ENCODE measurements at regions not wholly inside any gene's neighbourhood (a gene's known extent, or its start where the extent isn't known, plus 50 kb on each side); places are given as distances from the start of the nearest gene placed in this dataset.
"Not testable (repeated sequence)": the region's sequence is repeated elsewhere in the genome, so short reads cannot be mapped to it uniquely, and the experiment has no call there.

DNA sequence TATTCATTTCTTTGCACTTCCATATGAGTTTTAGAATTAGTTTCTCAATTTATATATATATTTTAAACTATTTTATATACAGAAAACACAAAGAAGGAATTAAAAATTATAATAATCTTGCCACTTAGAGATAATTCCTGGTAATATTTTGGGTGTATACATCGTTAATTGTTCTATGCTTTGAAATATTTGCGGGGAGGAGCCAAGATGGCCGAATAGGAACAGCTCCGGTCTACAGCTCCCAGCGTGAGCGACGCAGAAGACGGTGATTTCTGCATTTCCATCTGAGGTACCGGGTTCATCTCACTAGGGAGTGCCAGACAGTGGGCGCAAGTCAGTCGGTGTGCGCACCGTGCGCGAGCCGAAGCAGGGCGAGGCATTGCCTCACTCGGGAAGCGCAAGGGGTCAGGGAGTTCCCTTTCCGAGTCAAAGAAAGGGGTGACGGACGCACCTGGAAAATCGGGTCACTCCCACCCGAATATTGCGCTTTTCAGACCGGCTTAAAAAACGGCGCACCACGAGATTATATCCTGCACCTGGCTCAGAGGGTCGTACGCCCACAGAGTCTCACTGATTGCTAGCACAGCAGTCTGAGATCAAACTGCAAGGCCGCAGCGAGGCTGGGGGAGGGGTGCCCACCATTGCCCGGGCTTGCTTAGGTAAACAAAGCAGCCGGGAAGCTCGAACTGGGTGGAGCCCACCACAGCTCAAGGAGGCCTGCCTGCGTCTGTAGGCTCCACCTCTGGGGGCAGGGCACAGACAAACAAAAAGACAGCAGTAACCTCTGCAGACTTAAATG, 197.1 kb upstream of the HAAO start:
- H2BK120ac ChIP-seq (ENCODE audit: low read depth, low read length); H2AK5ac ChIP-seq (ENCODE audit: low read depth, low read length); H4K91ac ChIP-seq (ENCODE audit: low read depth, low read length, poor library complexity); H3K4me2 ChIP-seq (ENCODE audit: insufficient read depth, low read length, poor library complexity, severe bottlenecking); H2BK5ac ChIP-seq (ENCODE audit: low read length); H3K79me1 ChIP-seq (ENCODE audit: low read depth, low read length); H3K4ac ChIP-seq (ENCODE audit: low read length); H3K9ac ChIP-seq (ENCODE audit: low read depth, low read length, poor library complexity); H2BK15ac ChIP-seq (ENCODE audit: low read length); H2AFZ ChIP-seq (ENCODE audit: low read length); DNase-seq (ENCODE audit: low spot score); H3K27ac ChIP-seq (replicated peaks; ENCODE audit: low read length); H3K18ac ChIP-seq (ENCODE audit: low read length); H3K9me3 ChIP-seq (replicated peaks in 1 of 2; ENCODE audit: control insufficient read depth in 2 of 2, insufficient read depth in 1 of 2, low read depth in 1 of 2, low read length in 2 of 2); H3K4me1 ChIP-seq (ENCODE audit: control insufficient read depth in 2 of 2, insufficient read depth in 1 of 2, low read depth in 1 of 2, low read length in 2 of 2); H3K4me3 ChIP-seq (ENCODE audit: low read length in 2 of 2); H3K23ac ChIP-seq (ENCODE audit: low read depth, low read length, poor library complexity); H3K27me3 ChIP-seq (ENCODE audit: control insufficient read depth in 3 of 3, insufficient read depth in 3 of 3, low read depth in 1 of 3, low read length in 3 of 3); H2BK12ac ChIP-seq (ENCODE audit: low read length); H3K36me3 ChIP-seq (replicated peaks in 1 of 2; ENCODE audit: control insufficient read depth in 2 of 2, insufficient read depth in 2 of 2, low read length in 2 of 2); H3K14ac ChIP-seq (ENCODE audit: low read length); H4K8ac ChIP-seq (ENCODE audit: low read depth, low read length): not testable (repeated sequence)
- no CpG with 5 or more reads among the region's 37 CpGs for WGBS, 2 donors (ENCODE audit: extremely low coverage in 2 of 2, insufficient read length in 2 of 2, insufficient replicate concordance in 1 of 2)

DNA sequence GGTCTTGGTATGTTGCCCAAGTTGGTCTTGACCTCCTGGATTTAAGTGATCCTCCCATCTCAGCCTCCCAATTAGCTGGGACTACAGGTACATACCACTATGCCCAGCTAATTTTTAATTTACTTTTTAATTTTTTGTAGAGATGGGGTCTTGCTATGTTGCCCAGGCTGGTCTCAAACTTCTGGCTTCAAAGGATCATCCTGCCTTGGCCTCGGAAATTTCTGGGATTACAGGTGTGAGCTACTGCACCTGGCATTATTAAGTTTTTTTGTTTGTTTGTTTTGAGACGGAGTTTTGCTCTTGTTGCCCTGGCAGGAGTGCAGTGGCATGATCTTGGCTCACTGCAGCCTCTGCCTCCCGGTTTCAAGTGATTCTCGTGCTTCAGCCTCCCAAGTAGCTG, 195.7 kb upstream of the HAAO start:
- H3K4me3 ChIP-seq (ENCODE audit: low read length in 2 of 2); H2AK5ac ChIP-seq (ENCODE audit: low read depth, low read length); H3K79me1 ChIP-seq (ENCODE audit: low read depth, low read length); H3K9me3 ChIP-seq (replicated peaks in 1 of 2; ENCODE audit: control insufficient read depth in 2 of 2, insufficient read depth in 1 of 2, low read depth in 1 of 2, low read length in 2 of 2); H3K27ac ChIP-seq (replicated peaks; ENCODE audit: low read length); H3K36me3 ChIP-seq (replicated peaks in 1 of 2; ENCODE audit: control insufficient read depth in 2 of 2, insufficient read depth in 2 of 2, low read length in 2 of 2); H3K4ac ChIP-seq (ENCODE audit: low read length); H2BK5ac ChIP-seq (ENCODE audit: low read length); H3K23ac ChIP-seq (ENCODE audit: low read depth, low read length, poor library complexity); H3K18ac ChIP-seq (ENCODE audit: low read length); H4K91ac ChIP-seq (ENCODE audit: low read depth, low read length, poor library complexity); H2BK12ac ChIP-seq (ENCODE audit: low read length); H3K4me1 ChIP-seq (ENCODE audit: control insufficient read depth in 2 of 2, insufficient read depth in 1 of 2, low read depth in 1 of 2, low read length in 2 of 2); H3K27me3 ChIP-seq (ENCODE audit: control insufficient read depth in 3 of 3, insufficient read depth in 3 of 3, low read depth in 1 of 3, low read length in 3 of 3); H2BK120ac ChIP-seq (ENCODE audit: low read depth, low read length); DNase-seq (ENCODE audit: low spot score); H4K8ac ChIP-seq (ENCODE audit: low read depth, low read length); H3K9ac ChIP-seq (ENCODE audit: low read depth, low read length, poor library complexity); H3K4me2 ChIP-seq (ENCODE audit: insufficient read depth, low read length, poor library complexity, severe bottlenecking); H2BK15ac ChIP-seq (ENCODE audit: low read length); H2AFZ ChIP-seq (ENCODE audit: low read length); H3K14ac ChIP-seq (ENCODE audit: low read length): not testable (repeated sequence)
- no CpG with 5 or more reads among the region's 4 CpGs for WGBS, 2 donors (ENCODE audit: extremely low coverage in 2 of 2, insufficient read length in 2 of 2, insufficient replicate concordance in 1 of 2)

DNA sequence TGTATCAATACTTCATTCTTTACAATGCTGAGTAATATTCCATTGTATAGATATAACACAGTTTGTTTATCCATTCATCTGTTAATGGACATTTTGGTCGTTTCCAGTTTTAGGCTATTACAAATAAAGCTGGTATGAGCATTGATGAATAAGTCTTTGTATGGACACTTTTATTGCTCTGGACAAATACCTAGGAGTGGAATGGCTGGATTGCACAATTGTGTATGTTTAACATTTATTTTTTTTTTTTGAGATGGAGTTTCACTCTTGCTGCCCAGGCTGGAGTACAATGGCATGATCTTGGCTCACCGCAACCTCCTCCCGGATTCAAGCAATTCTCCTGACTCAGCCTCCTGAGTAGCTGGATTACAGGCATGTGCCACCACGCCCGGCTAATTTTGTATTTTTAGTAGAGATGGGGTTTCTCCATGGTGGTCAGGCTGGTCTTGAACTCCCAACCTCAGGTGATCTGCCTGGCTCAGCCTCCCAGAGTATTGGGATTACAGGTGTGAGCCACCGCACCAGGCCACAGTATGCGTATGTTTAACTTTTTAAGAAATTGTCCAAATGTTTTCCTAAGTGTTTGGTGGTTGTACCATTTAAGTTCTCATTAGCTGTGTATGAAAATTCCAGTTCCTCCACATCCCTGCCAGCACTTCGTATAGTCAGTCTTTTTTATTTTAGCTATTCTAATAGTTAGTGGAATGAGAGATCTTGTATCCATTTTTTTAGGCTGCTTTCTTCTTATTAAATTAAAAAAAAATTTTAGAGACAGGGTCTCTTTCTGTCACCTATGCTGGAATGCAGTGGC, 194.9 kb upstream of the HAAO start:
- DNase-seq (ENCODE audit: low spot score): no peak
- Histone ChIP-seq H2AK5ac (ENCODE audit: low read depth, low read length) (no peak overlapping the region), H4K8ac (ENCODE audit: low read depth, low read length) (no peak overlapping the region), H3K9ac (ENCODE audit: low read depth, low read length, poor library complexity) (no peak overlapping the region), H3K4me3 (ENCODE audit: low read length in 2 of 2) (no peak overlapping the region), H2BK12ac (ENCODE audit: low read length) (no peak overlapping the region), H3K23ac (ENCODE audit: low read depth, low read length, poor library complexity) (no peak overlapping the region), H2AFZ (ENCODE audit: low read length) (no peak overlapping the region), H2BK5ac (ENCODE audit: low read length) (no peak overlapping the region), H3K36me3 (replicated peaks in 1 of 2; ENCODE audit: control insufficient read depth in 2 of 2, insufficient read depth in 2 of 2, low read length in 2 of 2) (no peaks in the 10 kb centered on the region), H3K27me3 (ENCODE audit: control insufficient read depth in 3 of 3, insufficient read depth in 3 of 3, low read depth in 1 of 3, low read length in 3 of 3) (no peaks in the 10 kb centered on the region), H3K14ac (ENCODE audit: low read length) (no peak overlapping the region), H2BK120ac (ENCODE audit: low read depth, low read length) (no peak overlapping the region), H4K91ac (ENCODE audit: low read depth, low read length, poor library complexity) (no peak overlapping the region), H2BK15ac (ENCODE audit: low read length) (no peak overlapping the region), H3K4ac (ENCODE audit: low read length) (no peak overlapping the region), H3K4me1 (ENCODE audit: control insufficient read depth in 2 of 2, insufficient read depth in 1 of 2, low read depth in 1 of 2, low read length in 2 of 2) (peaks cover 0 to 6% of the 10 kb centered on the region in 2 donors), H3K9me3 (replicated peaks in 1 of 2; ENCODE audit: control insufficient read depth in 2 of 2, insufficient read depth in 1 of 2, low read depth in 1 of 2, low read length in 2 of 2) (no peaks in the 10 kb centered on the region), H3K79me1 (ENCODE audit: low read depth, low read length) (no peaks in the 10 kb centered on the region), H3K27ac (replicated peaks; ENCODE audit: low read length) (no peak overlapping the region), H3K18ac (ENCODE audit: low read length) (no peak overlapping the region), H3K4me2 (ENCODE audit: insufficient read depth, low read length, poor library complexity, severe bottlenecking) (no peak overlapping the region)
- WGBS, 2 donors (ENCODE audit: extremely low coverage in 2 of 2, insufficient read length in 2 of 2, insufficient replicate concordance in 1 of 2): no CpG with 5 or more reads among the region's 8 CpGs

DNA sequence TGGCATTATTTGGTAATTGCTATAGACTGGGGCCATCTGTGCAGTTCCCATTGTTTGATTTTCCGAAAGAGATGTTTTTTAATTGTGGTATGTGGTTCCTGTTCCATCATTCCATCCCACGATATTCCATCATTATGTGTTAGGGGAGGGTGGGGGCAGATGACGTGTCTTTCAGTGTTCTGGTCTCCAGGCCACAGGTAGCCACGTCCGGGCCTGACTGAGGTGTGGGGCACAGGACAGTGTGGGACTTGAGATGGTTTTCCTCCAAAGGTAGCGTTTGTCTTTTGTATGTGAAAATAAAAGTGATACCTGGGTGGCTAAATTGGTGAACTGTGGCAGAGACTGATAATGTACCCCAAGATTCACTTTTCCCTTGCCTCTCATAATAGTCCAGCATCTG, 192.2 kb upstream of the HAAO start:
- H3K27me3 ChIP-seq (ENCODE audit: control insufficient read depth in 3 of 3, insufficient read depth in 3 of 3, low read depth in 1 of 3, low read length in 3 of 3): no peaks in the 10 kb centered on the region

More for the DNA sequence above, 192.2 kb upstream of the HAAO start:
- no peak overlapping the region for H3K18ac ChIP-seq (ENCODE audit: low read length)
- no peaks in the 10 kb centered on the region for H3K9me3 ChIP-seq (replicated peaks in 1 of 2; ENCODE audit: control insufficient read depth in 2 of 2, insufficient read depth in 1 of 2, low read depth in 1 of 2, low read length in 2 of 2)
- H3K14ac ChIP-seq (ENCODE audit: low read length): no peak overlapping the region
- H4K8ac ChIP-seq (ENCODE audit: low read depth, low read length): no peak overlapping the region
- no peak overlapping the region for H2BK120ac ChIP-seq (ENCODE audit: low read depth, low read length)
- H2BK15ac ChIP-seq (ENCODE audit: low read length): no peak overlapping the region
- H3K79me1 ChIP-seq (ENCODE audit: low read depth, low read length): no peaks in the 10 kb centered on the region
- no peak overlapping the region for H2BK12ac ChIP-seq (ENCODE audit: low read length)
- DNase-seq (ENCODE audit: low spot score): no peak
- H4K91ac ChIP-seq (ENCODE audit: low read depth, low read length, poor library complexity): no peak overlapping the region
- no CpG with 5 or more reads among the region's 6 CpGs for WGBS, 2 donors (ENCODE audit: extremely low coverage in 2 of 2, insufficient read length in 2 of 2, insufficient replicate concordance in 1 of 2)
- peaks cover 0 to 9% of the 10 kb centered on the region in 2 donors for H3K4me1 ChIP-seq (ENCODE audit: control insufficient read depth in 2 of 2, insufficient read depth in 1 of 2, low read depth in 1 of 2, low read length in 2 of 2)
- H2AFZ ChIP-seq (ENCODE audit: low read length): no peak overlapping the region
- no peak overlapping the region for H3K27ac ChIP-seq (replicated peaks; ENCODE audit: low read length)
- H3K4ac ChIP-seq (ENCODE audit: low read length): no peak overlapping the region
- H3K4me2 ChIP-seq (ENCODE audit: insufficient read depth, low read length, poor library complexity, severe bottlenecking): no peak overlapping the region
- H2AK5ac ChIP-seq (ENCODE audit: low read depth, low read length): no peak overlapping the region
- no peak overlapping the region for H3K9ac ChIP-seq (ENCODE audit: low read depth, low read length, poor library complexity)
- no peaks in the 10 kb centered on the region for H3K36me3 ChIP-seq (replicated peaks in 1 of 2; ENCODE audit: control insufficient read depth in 2 of 2, insufficient read depth in 2 of 2, low read length in 2 of 2)
- no peak overlapping the region for H3K4me3 ChIP-seq (ENCODE audit: low read length in 2 of 2)
- H3K23ac ChIP-seq (ENCODE audit: low read depth, low read length, poor library complexity): no peak overlapping the region
- H2BK5ac ChIP-seq (ENCODE audit: low read length): no peak overlapping the region

Measured in neuronal stem cell (in vitro differentiated cells).